HEK293 (cell line): ENCODE measurements at regions not wholly inside any gene's neighbourhood (a gene's known extent, or its start where the extent isn't known, plus 50 kb on each side); places are given as distances from the start of the nearest gene placed in this dataset.

Experiments
- CTCF ChIA-PET: fragments of 350-600 bp; formaldehyde crosslinking; extraction: SDS; loops from one replicate; lab custom pipeline; 2021; ENCODE audit warnings: antibody characterized with exemption; lab: Yijun Ruan, JAX
- POLR2A ChIA-PET: fragments of 300-600 bp; formaldehyde crosslinking; extraction: SDS; loops from one replicate; lab custom pipeline; 2020; ENCODE audit warnings: antibody characterized with exemption, inconsistent platforms; lab: Yijun Ruan, JAX
- H3K27ac ChIP-seq: fragments of 200-500 bp; sonication (Bioruptor generic); 2 replicates; pipeline ENCODE4 v1.5.1; 2014; ENCODE audit warnings: low read depth, low read length, control low read depth, inconsistent platforms; ENCODE audit errors: extremely low read depth
- H3K36me3 ChIP-seq, 2 experiments: fragments of 200-500 bp in 1 of 2; sonication (Bioruptor generic) in 1 of 2; 1 replicate in 1 of 2; 2 replicates in 1 of 2; pipeline ENCODE4 v1.5.1; 2014 to 2017; ENCODE audit warnings: inconsistent platforms in 2 of 2, low read length in 2 of 2; ENCODE audit not compliant: control insufficient read depth in 2 of 2, insufficient read depth in 1 of 2
- H3K4me1 ChIP-seq: fragments of 200-500 bp; sonication (Bioruptor generic); 2 replicates; pipeline ENCODE4 v1.5.1; 2014; ENCODE audit warnings: mild to moderate bottlenecking, low read length, inconsistent platforms; ENCODE audit not compliant: control insufficient read depth, insufficient read depth
- H3K4me3 ChIP-seq: 2 replicates; pipeline ENCODE4 v1.5.1; 2011; ENCODE audit warnings: low read depth, mild to moderate bottlenecking, control low read depth, low read length, moderate library complexity
- H3K9me3 ChIP-seq: fragments of 200-500 bp; sonication (Bioruptor generic); 2 replicates; pipeline ENCODE4 v1.5.1; 2014; ENCODE audit warnings: low read depth, low read length, inconsistent platforms; ENCODE audit not compliant: control insufficient read depth, insufficient read depth
- EGR2 ChIP-seq: fragments of 450-650 bp; formaldehyde crosslinking; IDR thresholded peaks from 2 replicates; pipeline ENCODE4 v1.5.1; 2016; ENCODE audit warnings: low read depth, missing biosample characterization, missing genetic modification characterization
- KLF16 ChIP-seq: fragments of 450-650 bp; formaldehyde crosslinking; IDR thresholded peaks from 2 replicates; pipeline ENCODE4 v1.5.1; 2017; ENCODE audit warnings: missing biosample characterization, missing genetic modification characterization
- RBAK ChIP-seq: fragments of 450-650 bp; formaldehyde crosslinking; IDR thresholded peaks from 2 replicates; pipeline ENCODE4 v1.5.1; 2016; ENCODE audit warnings: missing biosample characterization, missing genetic modification characterization
- TRIM28 ChIP-seq: IDR thresholded peaks from 2 replicates; pipeline ENCODE4 v1.6.1; 2011; ENCODE audit warnings: low read length, control low read depth, borderline replicate concordance
- ZEB2 ChIP-seq: fragments of 450-650 bp; formaldehyde crosslinking; IDR thresholded peaks from 2 replicates; pipeline ENCODE4 v1.5.1; 2016; ENCODE audit warnings: missing biosample characterization, missing genetic modification characterization
- ZNF133 ChIP-seq: fragments of 450-650 bp; formaldehyde crosslinking; IDR thresholded peaks from 2 replicates; pipeline ENCODE4 v1.5.1; 2016; ENCODE audit warnings: missing biosample characterization, missing genetic modification characterization
- ZNF157 ChIP-seq: fragments of 450-650 bp; formaldehyde crosslinking; IDR thresholded peaks from 2 replicates; pipeline ENCODE4 v1.5.1; 2016; ENCODE audit warnings: missing biosample characterization, missing genetic modification characterization
- ZNF366 ChIP-seq: fragments of 450-650 bp; formaldehyde crosslinking; conservative IDR thresholded peaks from 2 replicates; pipeline ENCODE4 v1.5.1; 2016; ENCODE audit warnings: missing biosample characterization, missing genetic modification characterization
- ZNF391 ChIP-seq: fragments of 450-650 bp; formaldehyde crosslinking; IDR thresholded peaks from 2 replicates; pipeline ENCODE4 v1.5.1; 2016; ENCODE audit warnings: low read depth, missing biosample characterization, missing genetic modification characterization, borderline replicate concordance
- ZNF514 ChIP-seq: fragments of 450-650 bp; formaldehyde crosslinking; IDR thresholded peaks from 2 replicates; pipeline ENCODE4 v1.5.1; 2016; ENCODE audit warnings: missing biosample characterization, missing genetic modification characterization
- ZNF521 ChIP-seq: fragments of 450-650 bp; formaldehyde crosslinking; IDR thresholded peaks from 2 replicates; pipeline ENCODE4 v1.5.1; 2017; ENCODE audit warnings: missing biosample characterization, mild to moderate bottlenecking, missing genetic modification characterization
- ZNF561 ChIP-seq: fragments of 450-650 bp; IDR thresholded peaks from 2 replicates; pipeline ENCODE4 v1.5.1; 2018; ENCODE audit warnings: missing biosample characterization, missing genetic modification characterization, borderline replicate concordance
- ZNF585B ChIP-seq: fragments of 450-650 bp; formaldehyde crosslinking; IDR thresholded peaks from 2 replicates; pipeline ENCODE4 v1.5.1; 2016; ENCODE audit warnings: missing biosample characterization, missing genetic modification characterization
- ZNF658 ChIP-seq: fragments of 450-650 bp; formaldehyde crosslinking; IDR thresholded peaks from 2 replicates; pipeline ENCODE4; 2016; ENCODE audit warnings: missing biosample characterization, missing genetic modification characterization
- ZSCAN18 ChIP-seq: fragments of 450-650 bp; formaldehyde crosslinking; IDR thresholded peaks from 2 replicates; pipeline ENCODE4 v1.5.1; 2016; ENCODE audit warnings: missing biosample characterization, missing genetic modification characterization
- ZXDB ChIP-seq: fragments of 450-650 bp; formaldehyde crosslinking; IDR thresholded peaks from 2 replicates; pipeline ENCODE4 v1.5.1; 2016; ENCODE audit warnings: missing biosample characterization, missing genetic modification characterization
- TF ChIP-seq, protein P1 (sequence below): fragments of 450-650 bp; formaldehyde crosslinking; IDR thresholded peaks from 2 replicates; pipeline ENCODE4 v1.5.1; 2017; ENCODE audit warnings: missing biosample characterization, missing genetic modification characterization
- TF ChIP-seq, protein P2 (sequence below): fragments of 450-650 bp; formaldehyde crosslinking; IDR thresholded peaks from 2 replicates; pipeline ENCODE4 v1.5.1; 2016; ENCODE audit warnings: missing biosample characterization, missing genetic modification characterization

DNA sequence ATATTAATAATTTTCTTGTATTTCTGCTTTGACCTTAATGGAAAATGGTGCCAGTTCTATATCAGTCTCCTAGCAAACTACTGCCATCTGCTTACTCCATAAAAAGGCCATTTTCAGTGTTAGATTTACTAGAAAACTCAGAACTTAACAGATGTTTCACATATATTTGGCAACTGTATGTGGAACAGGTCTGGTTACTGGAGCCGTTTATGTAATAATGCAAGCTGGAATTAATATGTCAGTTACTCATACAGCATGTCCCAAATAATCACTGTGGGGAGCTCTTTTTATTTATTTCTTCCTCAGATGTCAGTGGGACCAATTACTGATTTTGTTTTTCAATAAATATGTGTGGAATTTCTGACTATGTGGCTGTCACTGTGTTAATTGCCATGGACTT, 1247.6 kb downstream of the CNTNAP5 start:
- POLR2A ChIA-PET: no interaction called here
- no peak overlapping the region for H3K27ac ChIP-seq
- no peak for TF ChIP-seq ZNF514
- H3K36me3 ChIP-seq: no peaks in the 10 kb centered on the region
- CTCF ChIA-PET: interaction anchor here (0.7 kb wide), 1 partner anchor 41 kb away, joined by 3 read pairs; no protein-coding TSS in a partner anchor
- no peaks in the 10 kb centered on the region for H3K9me3 ChIP-seq
- no peaks in the 10 kb centered on the region for H3K4me1 ChIP-seq
- H3K4me3 ChIP-seq: no peak overlapping the region

DNA sequence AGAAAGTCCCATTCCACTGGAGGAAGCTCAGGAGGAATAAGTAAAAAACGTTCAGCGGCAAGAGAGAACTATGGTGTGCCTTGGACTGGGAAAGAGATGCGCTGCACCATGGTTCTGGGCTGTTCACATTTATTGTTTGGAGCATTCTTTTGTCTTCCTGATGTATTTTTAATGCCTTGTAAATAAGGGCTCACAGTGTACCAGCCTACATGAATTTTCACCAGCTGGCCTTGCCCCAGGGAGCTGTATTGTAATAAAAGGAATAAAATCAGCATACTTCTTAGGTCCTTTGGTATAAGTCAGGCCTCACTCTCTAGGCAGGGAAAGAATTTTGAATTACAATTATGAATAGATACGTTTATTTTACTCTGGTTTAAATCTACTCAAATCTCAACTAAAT, 1249.6 kb downstream of the CNTNAP5 start:
- TF ChIP-seq ZNF561 (tag by site-specific recombination) (no peak), ZNF658 (tag by site-specific recombination) (no peak), ZEB2 (tag by site-specific recombination) (no peak), RBAK (no peak), EGR2 (no peak), TRIM28 (no peak)
- TF ChIP-seq, protein P1, sequence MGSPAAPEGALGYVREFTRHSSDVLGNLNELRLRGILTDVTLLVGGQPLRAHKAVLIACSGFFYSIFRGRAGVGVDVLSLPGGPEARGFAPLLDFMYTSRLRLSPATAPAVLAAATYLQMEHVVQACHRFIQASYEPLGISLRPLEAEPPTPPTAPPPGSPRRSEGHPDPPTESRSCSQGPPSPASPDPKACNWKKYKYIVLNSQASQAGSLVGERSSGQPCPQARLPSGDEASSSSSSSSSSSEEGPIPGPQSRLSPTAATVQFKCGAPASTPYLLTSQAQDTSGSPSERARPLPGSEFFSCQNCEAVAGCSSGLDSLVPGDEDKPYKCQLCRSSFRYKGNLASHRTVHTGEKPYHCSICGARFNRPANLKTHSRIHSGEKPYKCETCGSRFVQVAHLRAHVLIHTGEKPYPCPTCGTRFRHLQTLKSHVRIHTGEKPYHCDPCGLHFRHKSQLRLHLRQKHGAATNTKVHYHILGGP: no peak
- Histone ChIP-seq H3K9me3 (no peaks in the 10 kb centered on the region), H3K27ac (no peak overlapping the region), H3K4me1 (no peaks in the 10 kb centered on the region), H3K4me3 (no peak overlapping the region), H3K36me3 (no peaks in the 10 kb centered on the region)
- POLR2A ChIA-PET: no interaction called here
- CTCF ChIA-PET: no interaction called here

DNA sequence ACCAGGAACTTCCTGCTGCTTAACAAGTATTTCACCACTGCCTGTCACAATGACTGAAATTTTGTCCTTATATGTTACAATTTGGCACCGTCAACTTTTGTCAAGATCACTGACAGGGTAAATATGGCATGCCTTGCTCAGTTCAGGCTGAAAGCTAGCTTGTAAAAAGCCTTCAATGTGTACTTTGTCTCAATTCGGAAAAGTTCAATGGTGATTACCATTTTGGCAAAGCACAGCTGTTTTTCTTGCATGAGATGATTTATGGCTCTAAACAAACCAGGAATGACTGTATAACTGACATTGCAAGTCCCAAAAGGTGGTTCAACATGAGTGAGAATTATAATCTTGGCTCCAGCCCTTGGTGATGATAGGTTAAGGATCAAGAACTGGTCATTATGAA, 1255.2 kb downstream of the CNTNAP5 start:
- TF ChIP-seq ZNF585B (no peak), ZNF391 (tag by site-specific recombination) (no peak), ZNF157 (tag by site-specific recombination) (no peak), ZSCAN18 (no peak), TRIM28 (no peak), KLF16 (no peak), ZNF366 (tag by site-specific recombination) (no peak), ZNF133 (tag by site-specific recombination) (no peak), ZXDB (tag by site-specific recombination) (no peak), ZNF521 (tag by site-specific recombination) (no peak)
- TF ChIP-seq, protein P2, sequence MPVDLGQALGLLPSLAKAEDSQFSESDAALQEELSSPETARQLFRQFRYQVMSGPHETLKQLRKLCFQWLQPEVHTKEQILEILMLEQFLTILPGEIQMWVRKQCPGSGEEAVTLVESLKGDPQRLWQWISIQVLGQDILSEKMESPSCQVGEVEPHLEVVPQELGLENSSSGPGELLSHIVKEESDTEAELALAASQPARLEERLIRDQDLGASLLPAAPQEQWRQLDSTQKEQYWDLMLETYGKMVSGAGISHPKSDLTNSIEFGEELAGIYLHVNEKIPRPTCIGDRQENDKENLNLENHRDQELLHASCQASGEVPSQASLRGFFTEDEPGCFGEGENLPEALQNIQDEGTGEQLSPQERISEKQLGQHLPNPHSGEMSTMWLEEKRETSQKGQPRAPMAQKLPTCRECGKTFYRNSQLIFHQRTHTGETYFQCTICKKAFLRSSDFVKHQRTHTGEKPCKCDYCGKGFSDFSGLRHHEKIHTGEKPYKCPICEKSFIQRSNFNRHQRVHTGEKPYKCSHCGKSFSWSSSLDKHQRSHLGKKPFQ (tag by site-specific recombination): no peak
- no peaks in the 10 kb centered on the region for H3K9me3 ChIP-seq
- no peak overlapping the region for H3K27ac ChIP-seq
- H3K36me3 ChIP-seq: no peaks in the 10 kb centered on the region
- no peak overlapping the region for H3K4me3 ChIP-seq
- H3K4me1 ChIP-seq: no peaks in the 10 kb centered on the region
- ChIA-PET POLR2A (no interaction called here), CTCF (no interaction called here)
